SIG-M5 treated with dmso at 0.1 percent for 504 hours (cell line): ENCODE measurements at regions not wholly inside any gene's neighbourhood (a gene's known extent, or its start where the extent isn't known, plus 50 kb on each side); places are given as distances from the start of the nearest gene placed in this dataset.

Source experiments
- DNase-seq: peaks from one replicate; lab custom pipeline; 2025; ENCODE audit not compliant: unreplicated experiment; lab: John Stamatoyannopoulos, UW

GRCh38 chr7:67955061-67955460 is 958.4 kb downstream of the TYW1 start:
- DNase-seq, result no peak

- no peak for DNase-seq
These were observed 966.2 kb downstream of the TYW1 start for GRCh38 chr7:67962863-67963262.

DNA sequence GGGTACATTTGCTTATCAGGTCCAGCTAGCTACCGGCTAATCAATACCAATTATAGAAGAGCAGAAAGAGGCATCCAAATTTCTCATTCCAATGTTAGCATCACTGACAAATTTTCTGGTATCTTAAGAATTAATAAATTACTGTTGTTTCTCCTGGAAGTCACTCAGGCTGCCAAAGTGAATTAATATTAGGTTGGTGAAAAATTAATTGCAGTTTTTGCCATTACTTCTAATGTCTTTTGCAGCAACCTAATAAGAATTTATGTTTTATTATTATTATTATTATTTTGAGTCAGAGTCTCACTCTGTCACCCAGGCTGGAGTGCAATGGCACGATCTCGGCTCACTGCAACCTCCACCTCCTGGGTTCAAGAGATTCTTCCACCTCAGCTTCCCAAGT is 979.9 kb downstream of the TYW1 start:
- DNase-seq, result no peak

GRCh38 chr7:67983486-67983885 is 986.9 kb downstream of the TYW1 start:
- DNase-seq, result no peak

- no peak for DNase-seq
These were observed 987.7 kb downstream of the TYW1 start for GRCh38 chr7:67984326-67984725.

- no peak for DNase-seq
These were observed 992.5 kb downstream of the TYW1 start for GRCh38 chr7:67989142-67989541.

DNA sequence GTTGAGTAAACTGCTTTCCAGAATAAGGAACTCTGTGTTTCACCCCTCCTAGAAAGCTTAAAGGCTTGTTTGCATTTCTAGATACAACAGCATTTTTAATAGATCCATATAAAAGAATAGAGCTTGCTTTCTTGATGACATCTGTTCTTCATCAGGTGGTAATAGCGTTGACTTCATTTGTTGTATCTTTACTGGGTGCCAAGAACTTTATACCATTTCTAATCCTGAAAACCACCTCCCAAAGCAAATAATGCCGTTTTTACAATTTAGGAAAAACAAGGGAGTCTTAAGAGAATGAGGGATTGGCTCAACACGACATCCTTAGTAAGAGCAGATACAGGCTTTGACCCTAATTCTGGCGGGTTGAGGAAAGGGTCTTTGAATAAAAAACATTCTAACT is 993.4 kb downstream of the TYW1 start:
- no peak for DNase-seq

DNA sequence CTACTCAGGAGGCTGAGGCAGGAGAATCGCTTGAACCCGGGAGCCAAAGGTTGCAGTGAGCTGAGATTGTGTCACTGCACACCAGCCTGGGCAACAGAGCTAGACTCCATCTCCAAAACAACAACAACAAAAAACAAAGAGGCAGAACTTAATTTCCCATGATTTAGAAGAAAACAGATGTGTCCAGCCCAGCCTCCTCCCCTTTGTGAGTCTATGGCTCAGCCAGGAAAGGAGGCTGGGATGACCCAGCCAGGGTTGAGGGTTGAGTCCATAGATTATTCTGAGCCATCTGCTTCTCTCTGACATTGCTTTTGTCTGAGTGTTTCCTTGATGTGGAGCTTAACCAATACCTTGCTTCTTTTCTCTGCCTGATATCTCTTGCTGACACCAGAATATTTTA is 994.1 kb downstream of the TYW1 start:
- no peak for DNase-seq

DNA sequence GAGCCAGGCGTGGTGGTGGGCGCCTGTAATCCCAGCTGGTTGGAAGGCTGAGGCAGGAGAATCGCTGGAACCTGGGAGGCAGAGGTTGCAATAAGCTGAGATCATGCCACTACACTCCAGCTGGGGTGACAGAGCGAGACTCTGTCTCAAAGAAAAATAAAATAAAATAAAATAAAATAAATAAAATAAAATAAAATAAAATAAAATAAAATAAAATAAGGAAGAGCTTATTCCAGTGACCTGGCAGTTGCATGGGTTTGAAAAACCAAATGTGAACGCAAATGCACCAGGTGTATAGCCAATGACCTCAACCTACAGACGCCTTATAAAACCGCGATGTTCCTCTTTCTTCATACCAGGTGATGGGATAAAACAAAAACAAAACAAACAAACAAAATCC is 995.7 kb downstream of the TYW1 start:
- DNase-seq, result no peak

DNA sequence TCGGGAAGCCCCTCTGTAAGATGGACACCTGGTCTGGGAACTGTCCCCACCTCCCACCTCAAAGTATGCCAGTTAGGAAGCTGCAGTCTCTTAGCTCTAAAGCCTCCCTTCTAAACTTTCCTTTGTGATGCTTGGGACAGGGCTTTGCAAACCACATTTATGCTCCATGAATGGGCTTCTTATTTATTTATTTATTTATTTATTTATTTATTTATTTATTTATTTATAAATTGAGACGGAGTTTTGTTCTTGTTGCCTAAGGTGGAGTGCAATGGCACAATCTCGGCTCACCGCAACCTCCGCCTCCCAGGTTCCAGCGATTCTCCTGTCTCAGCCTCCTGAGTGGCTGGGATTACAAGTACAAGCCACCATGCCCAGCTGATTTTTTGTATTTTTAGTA is 1009.4 kb downstream of the TYW1 start:
- no peak for DNase-seq

DNA sequence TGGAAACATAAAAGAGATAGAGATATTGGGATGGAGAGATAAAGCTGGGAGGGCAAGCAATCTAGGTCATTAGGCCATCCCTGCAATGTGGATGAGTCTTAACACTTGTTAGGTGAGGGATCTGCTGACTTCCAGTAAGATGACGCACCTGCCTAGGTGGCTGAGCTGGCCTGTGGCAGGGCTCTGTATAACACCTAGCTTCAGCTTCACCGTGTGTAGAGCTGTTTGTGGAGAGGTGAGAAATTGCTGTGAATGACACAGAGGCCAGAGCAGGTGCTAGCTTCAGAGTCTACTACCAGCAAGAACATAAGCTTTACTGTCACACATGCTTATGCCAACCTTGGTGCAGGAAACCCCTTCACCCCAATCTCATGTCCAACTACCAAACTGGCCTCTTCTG is 1010.0 kb downstream of the TYW1 start:
- no peak for DNase-seq

- DNase-seq, result no peak
These were observed 1013.1 kb downstream of the TYW1 start for GRCh38 chr7:68009716-68010115.

DNA sequence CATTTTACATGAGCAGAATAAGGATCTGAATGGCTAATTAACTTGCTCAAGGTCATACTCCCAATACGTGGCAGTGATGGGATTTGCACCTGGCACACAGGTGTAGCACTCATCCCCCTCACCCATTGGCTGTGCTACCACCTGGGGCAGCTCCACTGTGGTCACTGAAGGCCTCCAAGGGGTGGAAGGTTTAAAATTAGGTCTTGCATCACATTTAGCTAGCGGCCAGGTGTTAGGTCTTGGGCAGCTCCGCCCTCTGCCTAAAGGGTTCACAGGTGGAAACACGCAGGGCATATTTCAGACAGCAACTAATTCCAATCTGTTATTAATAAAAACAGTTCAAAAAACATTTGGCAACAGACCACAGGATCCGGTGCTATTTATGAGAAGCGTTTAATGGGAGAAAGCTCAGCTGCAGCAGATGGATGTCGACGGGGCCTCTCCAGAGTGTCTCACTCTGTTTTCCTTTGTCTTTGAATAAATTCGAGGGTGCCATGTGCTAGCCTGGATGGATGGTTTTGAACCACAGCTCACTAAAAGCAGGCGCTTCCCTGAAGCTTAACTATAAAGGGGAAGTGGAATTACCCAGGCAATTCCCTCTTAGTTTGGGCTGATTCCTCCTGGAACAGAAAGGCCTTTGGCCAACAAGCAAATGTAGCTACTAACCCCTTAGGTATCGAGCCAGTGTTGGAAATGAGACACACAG is 1017.6 kb downstream of the TYW1 start:
- DNase-seq, result no peak

GRCh38 chr7:68015122-68015977 is 1018.7 kb downstream of the TYW1 start:
- no peak for DNase-seq

GRCh38 chr7:68015978-68016532 is 1019.4 kb downstream of the TYW1 start:
- no peak for DNase-seq

GRCh38 chr7:68020102-68020501 is 1023.5 kb downstream of the TYW1 start:
- no peak for DNase-seq

GRCh38 chr7:68025369-68025768 is 1028.7 kb downstream of the TYW1 start:
- no peak for DNase-seq

DNA sequence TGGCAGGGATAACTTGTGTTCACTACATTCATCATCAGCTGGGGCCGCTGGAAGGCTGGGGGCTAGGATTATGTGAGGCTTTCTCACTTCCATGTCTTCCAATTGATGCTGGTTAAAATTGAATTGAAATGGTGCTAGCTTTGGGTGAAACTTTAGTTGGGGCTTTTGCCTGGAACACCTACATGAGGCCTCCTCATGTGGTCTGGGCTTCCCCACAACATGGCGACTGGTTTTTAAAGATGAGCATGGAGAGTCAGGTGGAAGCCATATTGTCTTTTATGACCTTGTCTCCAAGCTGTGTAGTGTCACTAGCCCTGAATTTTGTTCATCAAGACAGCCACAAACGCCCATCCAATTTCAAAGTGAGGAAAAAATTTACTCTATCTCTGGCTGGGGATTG is 1033.9 kb downstream of the TYW1 start:
- no peak for DNase-seq

DNA sequence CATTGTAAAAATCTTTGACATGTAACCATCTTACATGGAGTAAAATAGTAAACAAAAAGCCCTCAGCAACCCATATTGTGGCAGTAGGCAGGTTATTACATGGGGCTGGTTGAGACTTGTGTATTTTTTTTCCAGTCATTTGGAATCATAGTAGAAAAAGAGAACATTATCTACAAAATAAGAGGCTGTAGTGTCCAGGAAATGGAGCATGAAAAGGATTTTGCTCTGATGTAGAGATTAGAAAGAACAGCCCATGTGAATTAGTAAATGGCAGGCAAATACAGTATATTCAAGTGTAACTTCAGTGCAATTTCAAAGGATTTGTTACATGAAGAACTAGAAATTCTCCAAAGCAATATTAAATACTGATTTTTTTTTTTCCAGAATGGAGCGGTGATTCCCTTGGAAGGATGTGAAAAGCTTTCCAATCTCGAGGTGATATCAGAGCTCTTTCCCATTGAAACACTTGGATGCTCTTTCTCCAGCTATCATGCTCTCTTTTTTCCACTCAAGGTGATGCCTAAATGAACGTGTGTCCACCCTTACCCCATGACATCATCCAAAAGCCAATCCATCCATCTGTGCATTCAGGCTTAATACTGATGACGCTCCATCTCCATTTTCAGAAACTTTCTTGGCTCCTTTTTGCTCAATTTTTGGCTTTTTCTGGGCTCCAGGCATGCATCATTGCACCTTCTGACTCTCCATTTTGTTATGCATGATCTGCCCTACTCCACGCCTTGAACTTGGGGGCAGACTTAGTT is 1034.7 kb downstream of the TYW1 start:
- no peak for DNase-seq

GRCh38 chr7:68038621-68039314 is 1042.1 kb downstream of the TYW1 start:
- DNase-seq, result no peak

DNA sequence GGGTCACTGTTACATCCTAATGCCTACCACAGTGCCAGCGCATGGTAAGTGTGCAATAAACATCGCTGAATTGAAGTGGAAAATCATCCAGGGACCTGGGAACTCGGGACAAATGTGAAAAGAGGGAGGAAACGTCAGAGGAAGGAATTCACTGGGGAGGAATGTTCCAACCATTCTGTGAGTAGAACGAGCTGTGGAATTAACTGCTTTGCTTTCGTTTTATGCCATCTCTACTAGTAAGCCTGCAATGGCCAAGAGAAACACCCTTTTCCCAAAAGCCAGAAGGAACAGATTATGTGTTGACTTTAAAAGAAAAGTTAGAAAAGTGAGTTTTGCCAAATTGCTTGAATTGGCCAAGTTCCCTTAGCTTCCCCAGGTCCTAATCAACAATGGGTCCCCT is 1044.9 kb downstream of the TYW1 start:
- DNase-seq, result no peak
